Hepatocyte (in vitro differentiated cells): ENCODE measurements at regions not wholly inside any gene's neighbourhood (a gene's known extent, or its start where the extent isn't known, plus 50 kb on each side); places are given as distances from the start of the nearest gene placed in this dataset.

Experiments used
- DNase-seq: peaks from one replicate; pipeline ENCODE4 v3.0.0-alpha.2; 2016; ENCODE audit warnings: low spot score
- H2AFZ ChIP-seq: fragments of 200-600 bp; sonication (generic); 2 replicates; pipeline ENCODE4 v1.6.0; 2016; ENCODE audit warnings: antibody characterized with exemption, mild to moderate bottlenecking
- H3K27ac ChIP-seq: fragments of 200-600 bp; sonication (generic); 2 replicates; pipeline ENCODE4 v1.5.1; 2016; ENCODE audit warnings: mild to moderate bottlenecking
- H3K27me3 ChIP-seq: fragments of 200-600 bp; sonication (generic); 2 replicates; pipeline ENCODE4 v1.6.1; 2016
- H3K36me3 ChIP-seq: fragments of 200-600 bp; sonication (generic); replicated peaks from 2 replicates; pipeline ENCODE4 v1.5.1; 2016; ENCODE audit warnings: low read depth; ENCODE audit not compliant: insufficient read depth
- H3K4me1 ChIP-seq: fragments of 200-600 bp; sonication (generic); 2 replicates; pipeline ENCODE4 v1.5.1; 2016; ENCODE audit warnings: mild to moderate bottlenecking, moderate library complexity; ENCODE audit not compliant: insufficient read depth
- H3K4me2 ChIP-seq: fragments of 200-600 bp; sonication (generic); 2 replicates; pipeline ENCODE4 v1.6.0; 2016
- H3K4me3 ChIP-seq: fragments of 200-600 bp; sonication (generic); 2 replicates; pipeline ENCODE4 v1.5.1; 2016; ENCODE audit warnings: mild to moderate bottlenecking
- H3K79me2 ChIP-seq: fragments of 200-600 bp; sonication (generic); 2 replicates; pipeline ENCODE4 v1.6.0; 2017; ENCODE audit warnings: mild to moderate bottlenecking
- H3K9me2 ChIP-seq: fragments of 200-600 bp; sonication (generic); replicated peaks from 2 replicates; pipeline ENCODE4 v1.6.0; 2017; ENCODE audit warnings: mild to moderate bottlenecking; ENCODE audit not compliant: insufficient read depth
- H3K9me3 ChIP-seq: fragments of 200-600 bp; sonication (generic); 2 replicates; pipeline ENCODE4 v1.5.1; 2016; ENCODE audit warnings: low read depth, mild to moderate bottlenecking
- H4K20me1 ChIP-seq: fragments of 200-600 bp; sonication (generic); 2 replicates; pipeline ENCODE4 v1.6.0; 2016; ENCODE audit warnings: mild to moderate bottlenecking; ENCODE audit not compliant: insufficient read depth, poor library complexity, severe bottlenecking
- CTCF ChIP-seq: fragments of 200-600 bp; sonication (generic); IDR thresholded peaks from 2 replicates; pipeline ENCODE4 v1.5.1; 2016; ENCODE audit warnings: antibody characterized with exemption, mild to moderate bottlenecking; ENCODE audit not compliant: poor library complexity
- EZH2 ChIP-seq: fragments of 200-600 bp; sonication (generic); IDR thresholded peaks from 2 replicates; pipeline ENCODE4 v1.6.1; 2016; ENCODE audit warnings: antibody characterized with exemption, mild to moderate bottlenecking, borderline replicate concordance
- EZH2phosphoT487 ChIP-seq: fragments of 200-600 bp; sonication (generic); IDR thresholded peaks from one replicate; pipeline ENCODE4 v1.6.1; 2018; ENCODE audit warnings: antibody characterized with exemption, mild to moderate bottlenecking, low read depth, moderate library complexity; ENCODE audit not compliant: unreplicated experiment, severe bottlenecking
- WGBS: methylation state at CpG from one replicate; pipeline ENCODE4 v1.1.6; 2016; ENCODE audit warnings: low lambda C conversion rate; ENCODE audit errors: missing lambda C conversion rate; 5-methylcytosine and 5-hydroxymethylcytosine counted together

DNA sequence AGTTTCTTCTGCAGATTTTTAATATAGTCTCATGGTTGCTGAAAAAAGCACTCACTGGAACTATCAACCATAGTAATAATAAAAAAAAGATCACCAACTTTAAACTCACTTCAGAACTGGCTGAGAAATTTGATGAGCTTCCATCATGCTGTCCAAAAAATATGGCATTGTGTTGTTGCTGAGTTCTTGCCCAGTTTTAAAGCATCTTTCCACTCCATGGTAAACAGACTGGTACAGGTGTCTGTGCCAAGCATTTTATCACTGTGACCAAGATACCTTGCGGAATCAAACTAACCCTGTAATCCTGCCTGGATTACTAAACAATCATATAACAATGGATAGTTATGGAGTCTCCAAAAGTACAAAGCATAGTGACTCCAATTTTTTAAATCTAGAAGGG is 360.3 kb upstream of the NOCT start:
- no peaks in the 10 kb centered on the region for H3K79me2 ChIP-seq
- WGBS = 89% methylated on average over 1 of the region's 1 CpG

GRCh38 chr4:138650929-138651448 is 364.6 kb upstream of the NOCT start:
- H3K79me2 ChIP-seq = no peaks in the 10 kb centered on the region
- H3K27ac ChIP-seq = no peak overlapping the region
- no peaks in the 10 kb centered on the region for H3K9me3 ChIP-seq
- no peaks in the 10 kb centered on the region for H3K27me3 ChIP-seq
- DNase-seq = peak; percentile 15
- TF ChIP-seq EZH2 (no peak), CTCF (no peak), EZH2phosphoT487 (no peak)
- 73% methylated on average over 2 of the region's 2 CpGs for WGBS
- no peaks in the 10 kb centered on the region for H3K9me2 ChIP-seq
- H3K4me3 ChIP-seq = no peak overlapping the region
- H3K4me1 ChIP-seq = no peaks in the 10 kb centered on the region
- no peak overlapping the region for H2AFZ ChIP-seq
- H3K4me2 ChIP-seq = no peak overlapping the region
- H3K36me3 ChIP-seq = no peaks in the 10 kb centered on the region
- no peaks in the 10 kb centered on the region for H4K20me1 ChIP-seq

More for the DNA sequence above, 360.3 kb upstream of the NOCT start:
- H3K4me3 ChIP-seq = no peak overlapping the region
- H3K27me3 ChIP-seq = no peaks in the 10 kb centered on the region
- no peak overlapping the region for H3K4me2 ChIP-seq
- no peak for DNase-seq
- no peaks in the 10 kb centered on the region for H3K9me3 ChIP-seq
- no peak overlapping the region for H2AFZ ChIP-seq
- peak overlapping the region; percentile 62 for H3K27ac ChIP-seq
- no peaks in the 10 kb centered on the region for H3K9me2 ChIP-seq
- TF ChIP-seq EZH2 (no peak), EZH2phosphoT487 (no peak), CTCF (no peak)
- no peaks in the 10 kb centered on the region for H3K36me3 ChIP-seq
- H4K20me1 ChIP-seq = no peaks in the 10 kb centered on the region
- H3K4me1 ChIP-seq = no peaks in the 10 kb centered on the region

DNA sequence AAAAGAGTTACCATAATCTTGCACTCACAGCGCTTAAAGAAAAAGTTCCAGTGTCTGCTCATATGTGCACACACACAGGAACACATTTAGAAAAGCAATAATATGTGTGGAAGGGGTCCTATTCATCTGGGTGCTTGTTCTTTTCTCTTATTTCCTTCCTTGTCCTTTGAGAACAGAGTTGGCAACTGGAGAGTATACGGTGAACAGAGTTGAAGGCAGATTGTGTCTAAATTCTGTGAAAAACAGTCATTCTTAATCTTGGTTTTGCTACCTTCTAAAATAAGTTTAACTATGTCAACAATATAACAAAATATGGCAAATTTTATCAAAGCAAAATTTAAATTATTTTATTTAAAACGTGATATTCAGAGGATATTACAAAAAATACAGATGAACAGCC is 365.1 kb upstream of the NOCT start:
- H4K20me1 ChIP-seq = no peaks in the 10 kb centered on the region
- H3K27me3 ChIP-seq = no peaks in the 10 kb centered on the region
- DNase-seq = no peak
- H3K79me2 ChIP-seq = no peaks in the 10 kb centered on the region
- H3K9me2 ChIP-seq = no peaks in the 10 kb centered on the region
- TF ChIP-seq EZH2phosphoT487 (no peak), EZH2 (no peak), CTCF (no peak)
- no peak overlapping the region for H3K4me2 ChIP-seq
- no peak overlapping the region for H3K27ac ChIP-seq
- no peaks in the 10 kb centered on the region for H3K4me1 ChIP-seq
- H3K4me3 ChIP-seq = no peak overlapping the region
- no peak overlapping the region for H2AFZ ChIP-seq
- no peaks in the 10 kb centered on the region for H3K9me3 ChIP-seq
- 92% methylated on average over 3 of the region's 3 CpGs for WGBS
- no peaks in the 10 kb centered on the region for H3K36me3 ChIP-seq

DNA sequence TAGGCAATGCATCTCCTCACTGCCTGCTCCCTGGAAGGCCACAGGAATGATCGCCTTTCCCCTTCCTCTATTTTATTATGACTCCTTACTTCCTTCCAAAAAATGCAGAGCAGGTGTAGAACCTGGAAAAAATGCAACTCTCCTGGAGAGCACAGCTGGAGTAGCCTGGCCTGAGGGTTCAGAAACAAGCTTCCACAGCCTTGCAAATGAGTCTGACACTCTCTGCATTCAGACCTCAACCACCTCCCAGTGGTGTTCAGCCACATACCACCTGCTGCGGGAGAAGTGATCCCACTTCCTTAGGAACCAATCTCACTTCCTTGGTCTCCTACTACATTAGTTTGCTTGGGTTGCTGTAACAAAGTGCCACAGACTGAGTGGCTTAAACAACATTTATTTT is 368.1 kb upstream of the NOCT start:
- Histone ChIP-seq H3K79me2 (no peaks in the 10 kb centered on the region), H3K27me3 (no peaks in the 10 kb centered on the region), H3K9me3 (no peaks in the 10 kb centered on the region), H3K27ac (no peak overlapping the region), H3K4me1 (no peaks in the 10 kb centered on the region), H3K4me2 (no peak overlapping the region), H3K36me3 (no peaks in the 10 kb centered on the region), H3K9me2 (no peaks in the 10 kb centered on the region), H4K20me1 (no peaks in the 10 kb centered on the region), H2AFZ (no peak overlapping the region), H3K4me3 (no peak overlapping the region)
- DNase-seq = no peak
- WGBS = 68% methylated on average over 2 of the region's 2 CpGs
- TF ChIP-seq EZH2phosphoT487 (no peak), EZH2 (no peak), CTCF (no peak)
